GM13977 (cell line): ENCODE measurements at regions not wholly inside any gene's neighbourhood (a gene's known extent, or its start where the extent isn't known, plus 50 kb on each side); places are given as distances from the start of the nearest gene placed in this dataset.

Experiments
- DNase-seq: peaks from one replicate; pipeline ENCODE4 v3.0.0; 2012; ENCODE audit warnings: low spot score
- CTCF ChIP-seq: IDR thresholded peaks from 2 replicates; pipeline ENCODE4 v1.5.1; 2012; ENCODE audit warnings: mild to moderate bottlenecking, control low read depth; ENCODE audit not compliant: insufficient read depth; ENCODE audit errors: extremely low read depth, missing control alignments
- in situ Hi-C: fragments of 300-500 bp; cut with MboI; formaldehyde crosslinking; loops from one replicate; pipeline ENCODE4 v1.12.0; 2022; ENCODE audit warnings: low sequenced_read_pairs, low pct_unique_long_range_greater_than_20kb, mixed read lengths, inconsistent platforms; ENCODE audit not compliant: unreplicated experiment

- TF ChIP-seq CTCF: no peak
- in situ Hi-C loops: no loop called here
- DNase-seq: no peak
These were observed 124.6 kb downstream of the LRATD1 start for GRCh38 chr2:14756981-14757657.

- in situ Hi-C loops: no loop called here
- DNase-seq: no peak
- no peak for TF ChIP-seq CTCF
These were observed 126.6 kb downstream of the LRATD1 start for GRCh38 chr2:14759082-14759481.

GRCh38 chr2:14760169-14760568 is 127.7 kb downstream of the LRATD1 start:
- no peak for DNase-seq
- no peak for TF ChIP-seq CTCF
- in situ Hi-C loops: no loop called here

- in situ Hi-C loops: no loop called here
- TF ChIP-seq CTCF: no peak
- no peak for DNase-seq
These were observed 128.6 kb downstream of the LRATD1 start for GRCh38 chr2:14761118-14761517.

GRCh38 chr2:14773696-14774095 is 141.2 kb downstream of the LRATD1 start:
- in situ Hi-C loops: no loop called here
- no peak for DNase-seq
- TF ChIP-seq CTCF: no peak

GRCh38 chr2:14774436-14774968 is 142.0 kb downstream of the LRATD1 start:
- in situ Hi-C loops: no loop called here
- no peak for DNase-seq
- no peak for TF ChIP-seq CTCF

GRCh38 chr2:14776216-14776615 is 143.7 kb downstream of the LRATD1 start:
- no peak for DNase-seq
- no peak for TF ChIP-seq CTCF
- in situ Hi-C loops: no loop called here
